Suppressor macrophage (primary cell): ENCODE measurements at regions not wholly inside any gene's neighbourhood (a gene's known extent, or its start where the extent isn't known, plus 50 kb on each side); places are given as distances from the start of the nearest gene placed in this dataset.

Experiments
- DNase-seq, 4 experiments: peaks; one replicate each; pipeline ENCODE4 v3.0.0-alpha.2; 2020 to 2022

GRCh38 chr14:27114180-27114579 is 516.3 kb upstream of the NOVA1 start:
- no peak for DNase-seq

DNA sequence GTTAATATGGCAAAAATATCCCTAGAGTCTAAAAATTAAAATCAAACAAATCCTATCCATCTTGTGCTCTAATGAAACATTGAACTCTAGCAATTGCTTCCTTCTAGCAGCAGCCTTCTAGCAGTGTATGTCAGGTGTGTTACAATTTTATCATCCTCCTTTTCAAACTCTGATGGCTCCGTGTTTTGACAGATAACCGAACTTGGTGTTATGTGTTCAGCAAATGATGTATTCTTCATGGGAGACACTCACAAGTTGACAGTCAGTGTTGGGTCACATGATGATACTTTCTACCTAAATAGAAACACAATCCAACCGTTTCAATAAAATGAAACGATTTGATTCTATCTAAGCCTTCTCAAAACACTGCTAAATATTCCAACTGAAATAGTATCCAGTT is 525.3 kb upstream of the NOVA1 start:
- DNase-seq, result no peak

- no peak for DNase-seq
Observed at GRCh38 chr14:27127838-27128237, 530.0 kb upstream of the NOVA1 start.

- DNase-seq, result no peak
Observed at GRCh38 chr14:27134200-27134599, 536.4 kb upstream of the NOVA1 start.

DNA sequence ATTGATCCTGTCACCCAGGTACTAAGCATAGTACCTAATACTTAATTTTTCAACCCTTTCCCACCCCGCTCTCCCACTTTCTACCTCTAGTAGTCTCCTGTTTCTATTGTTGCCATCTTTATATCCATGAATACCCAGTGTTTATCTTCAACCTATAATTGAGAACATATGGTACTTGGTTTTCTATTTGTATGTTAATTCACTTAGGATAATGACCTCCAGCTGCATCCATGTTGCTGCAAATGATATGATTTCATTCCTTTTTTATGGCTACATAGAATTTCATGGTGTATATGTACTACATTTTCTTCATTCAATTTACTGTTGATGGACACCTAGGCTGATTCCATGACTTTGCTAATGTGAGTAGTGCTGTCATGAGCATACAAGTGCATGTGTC is 547.3 kb upstream of the NOVA1 start:
- DNase-seq, result no peak

- no peak for DNase-seq
Observed at GRCh38 chr14:27148143-27148542, 550.3 kb upstream of the NOVA1 start.

GRCh38 chr14:27164139-27164538 is 566.3 kb upstream of the NOVA1 start:
- DNase-seq, result no peak

DNA sequence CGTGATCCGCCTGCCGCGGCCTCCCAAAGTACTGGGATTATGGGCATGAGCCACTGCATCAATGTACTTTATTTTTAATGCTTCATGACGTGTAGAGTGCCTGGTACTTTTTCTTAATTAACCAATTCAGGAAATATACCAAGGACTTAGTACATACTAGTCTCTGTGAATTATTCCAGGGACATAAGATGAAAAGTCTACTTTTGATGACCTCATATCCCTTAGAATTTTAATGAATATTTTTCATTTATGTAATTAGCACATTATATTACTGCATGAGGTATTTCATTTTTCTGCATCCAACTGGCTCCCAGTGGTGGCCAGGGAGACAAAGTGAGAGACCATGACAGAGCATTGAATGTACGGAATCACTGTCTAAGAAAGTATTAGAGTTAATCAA is 577.7 kb upstream of the NOVA1 start:
- no peak for DNase-seq

DNA sequence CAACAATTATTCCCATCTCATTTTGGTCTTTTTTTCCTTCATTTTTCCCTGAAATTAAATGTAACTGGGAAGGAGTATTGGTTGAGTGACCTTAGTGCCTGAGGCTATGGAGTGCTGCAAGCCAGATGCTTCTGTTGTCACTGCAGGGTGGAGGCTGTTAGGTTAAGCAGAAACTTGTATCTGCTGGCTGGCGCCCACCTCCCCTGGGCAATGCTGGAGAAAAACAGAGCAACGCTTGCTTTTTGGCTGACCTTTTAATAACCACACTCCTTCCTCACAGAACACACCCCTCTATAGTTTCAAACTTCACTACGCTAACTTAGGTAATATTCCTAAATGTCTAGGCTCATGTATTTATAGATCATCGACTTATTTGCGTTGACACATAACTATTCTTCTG is 583.5 kb upstream of the NOVA1 start:
- no peak for DNase-seq

- no peak for DNase-seq
Observed at GRCh38 chr14:27184427-27184826, 586.6 kb upstream of the NOVA1 start.

DNA sequence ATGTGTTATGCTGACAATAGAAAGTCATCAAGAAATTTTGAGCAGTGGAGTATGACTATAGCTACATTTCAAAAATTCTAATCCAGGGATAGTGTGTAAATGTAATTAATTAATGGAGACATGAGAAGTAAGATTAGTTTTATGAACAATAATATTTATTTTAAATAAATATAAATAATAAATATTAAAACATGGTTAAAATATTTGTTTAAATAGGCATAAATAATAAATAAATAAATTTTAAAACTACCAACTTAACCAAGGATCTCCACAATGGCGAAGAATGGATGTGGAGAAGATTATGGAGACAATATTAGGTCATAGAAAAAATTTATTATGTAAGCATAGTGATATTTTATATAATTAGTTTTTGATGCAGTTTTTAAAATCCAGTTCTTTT is 588.2 kb upstream of the NOVA1 start:
- DNase-seq, result no peak

DNA sequence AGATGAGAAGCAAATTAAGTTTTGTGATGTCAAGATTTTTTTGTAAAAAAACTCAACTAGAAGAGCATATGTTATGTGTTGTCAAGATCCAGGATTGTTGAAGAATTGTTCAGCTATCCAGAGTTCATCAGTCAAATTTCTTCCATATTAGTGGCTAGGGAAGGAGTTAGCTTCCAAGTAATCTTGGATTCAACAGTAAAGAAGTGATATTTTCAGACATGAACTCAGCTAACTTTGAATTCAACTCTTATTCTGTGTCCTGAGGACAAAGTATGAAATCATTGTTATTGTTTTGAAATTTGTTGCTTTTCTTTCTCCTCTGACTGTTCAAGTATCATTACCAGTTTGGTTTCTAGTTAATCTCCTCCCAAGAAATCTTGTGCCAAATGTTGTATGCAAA is 589.3 kb upstream of the NOVA1 start:
- DNase-seq, result no peak

GRCh38 chr14:27190296-27190695 is 592.5 kb upstream of the NOVA1 start:
- no peak for DNase-seq

- no peak for DNase-seq
Observed at GRCh38 chr14:27199272-27199671, 601.4 kb upstream of the NOVA1 start.

GRCh38 chr14:27205036-27205435 is 607.2 kb upstream of the NOVA1 start:
- no peak for DNase-seq

DNA sequence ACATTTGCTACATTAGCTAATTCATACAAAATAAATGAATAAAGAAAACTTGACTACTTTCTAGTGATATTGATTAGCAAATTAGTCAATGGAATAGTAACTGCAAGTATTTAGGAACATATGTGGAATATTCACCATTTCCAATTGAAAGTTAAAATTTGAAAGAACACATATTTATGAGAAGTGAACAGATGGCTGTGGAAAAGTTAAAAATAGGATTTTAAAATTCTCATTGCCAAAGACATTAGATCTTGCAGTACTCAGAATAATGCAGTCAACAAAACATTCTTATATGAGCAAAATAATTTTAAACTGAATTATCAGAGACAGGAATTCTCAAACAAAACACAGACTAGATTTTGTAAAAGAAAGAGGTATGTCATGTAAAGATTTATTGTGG is 613.9 kb upstream of the NOVA1 start:
- DNase-seq, result no peak

- DNase-seq, result no peak
Observed at GRCh38 chr14:27222671-27223070, 624.8 kb upstream of the NOVA1 start.

DNA sequence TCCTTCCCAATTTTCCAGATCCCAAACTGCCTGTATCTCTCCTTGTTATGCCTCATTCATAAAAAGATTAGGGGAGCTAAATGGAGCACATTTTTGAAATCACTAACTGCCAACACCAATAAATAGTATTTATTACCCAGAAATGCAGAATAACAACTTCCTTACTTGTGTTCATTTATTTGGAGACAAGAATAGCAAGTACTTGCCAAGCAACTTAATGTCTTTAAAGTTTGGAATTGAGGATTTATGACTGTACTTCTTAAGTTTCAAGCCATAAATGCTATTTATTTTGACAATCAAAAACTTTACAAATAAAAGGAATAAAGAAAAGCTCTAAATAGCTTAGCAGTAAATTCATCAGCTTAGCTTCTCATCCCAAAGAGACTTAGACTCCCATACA is 626.1 kb upstream of the NOVA1 start:
- no peak for DNase-seq

DNA sequence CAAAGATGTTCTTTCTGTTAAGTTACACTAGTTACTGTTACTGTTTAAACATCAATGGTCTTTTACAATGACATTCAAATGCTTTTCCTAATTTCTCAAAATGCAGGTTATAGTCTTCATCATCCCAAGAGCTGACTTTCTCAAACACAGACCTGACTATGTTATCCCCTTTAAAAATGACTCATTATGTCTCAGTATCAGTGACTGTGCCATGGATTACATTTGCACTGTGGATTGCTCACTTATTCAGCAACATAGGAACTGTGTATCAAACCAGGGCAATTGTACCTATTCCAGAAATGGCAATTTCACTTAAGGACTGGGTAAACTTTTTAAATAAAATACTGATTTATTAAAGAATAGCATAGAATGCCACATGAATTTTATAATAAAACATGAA is 630.2 kb upstream of the NOVA1 start:
- no peak for DNase-seq

GRCh38 chr14:27234331-27234730 is 636.5 kb upstream of the NOVA1 start:
- no peak for DNase-seq

DNA sequence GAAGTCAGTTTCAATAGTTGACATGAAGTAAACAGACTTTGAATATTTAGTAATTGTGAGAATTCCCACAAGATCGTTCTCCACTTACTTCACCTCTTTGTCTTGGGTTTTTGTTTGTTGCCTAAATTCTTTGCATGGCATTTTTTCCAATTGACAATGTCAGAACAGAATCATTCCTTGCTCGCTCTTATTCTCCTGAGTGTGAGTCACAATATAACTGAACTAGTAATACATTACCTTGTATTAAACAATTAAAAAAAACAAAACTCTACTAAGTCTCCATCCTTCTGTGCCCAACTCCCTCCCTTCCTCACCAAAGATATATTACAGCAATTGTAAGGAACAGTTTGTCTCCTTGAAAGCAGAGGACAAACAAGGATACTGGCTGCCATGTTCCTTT is 638.8 kb upstream of the NOVA1 start:
- DNase-seq, result no peak

GRCh38 chr14:27242874-27243273 is 645.0 kb upstream of the NOVA1 start:
- DNase-seq, result no peak

- DNase-seq, result no peak
Observed at GRCh38 chr14:27243365-27243764, 645.5 kb upstream of the NOVA1 start.

- DNase-seq, result no peak
Observed at GRCh38 chr14:27245947-27246346, 648.1 kb upstream of the NOVA1 start.

DNA sequence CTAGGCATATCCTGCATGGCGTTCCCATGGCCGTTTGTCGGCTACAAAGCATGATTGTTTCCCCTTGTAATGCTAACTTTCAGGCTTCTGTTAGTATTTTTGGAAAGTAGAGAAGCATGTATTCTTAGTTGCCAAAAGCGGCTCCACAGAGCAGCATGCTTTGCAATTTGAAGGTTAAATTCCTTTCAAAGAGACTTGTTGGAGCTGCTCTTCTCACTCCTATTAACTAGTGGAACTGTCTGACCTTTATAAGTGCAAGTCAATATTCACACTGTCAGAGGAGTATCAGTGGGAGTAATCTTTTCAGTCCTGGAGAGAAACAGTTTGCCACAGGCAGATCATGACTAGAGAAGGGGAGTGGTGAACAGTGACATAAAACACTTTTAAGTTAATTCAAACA is 656.1 kb upstream of the NOVA1 start:
- no peak for DNase-seq

- DNase-seq, result no peak
Observed at GRCh38 chr14:27256805-27257204, 659.0 kb upstream of the NOVA1 start.
